A549 (cell line): ENCODE measurements at regions not wholly inside any gene's neighbourhood (a gene's known extent, or its start where the extent isn't known, plus 50 kb on each side); places are given as distances from the start of the nearest gene placed in this dataset.

Experiments used
- ATAC-seq, 2 experiments: fragments of 200-7000 bp in 1 of 2; fragments of >200 bp in 1 of 2; cut with Nextera tagmentation in 1 of 2; cut with Tn5 transposase in 1 of 2; 3 replicates each; pipeline versions ENCODE4 v1.8.0 to v1.9.1; 2018 to 2020; ENCODE audit warnings: mild to moderate bottlenecking in 1 of 2, moderate library complexity in 1 of 2
- CTCF ChIA-PET: fragments of 300-600 bp; sonication (Branson Sonifier 250); formaldehyde crosslinking; extraction: SDS; loops from one replicate; lab custom pipeline; 2021; ENCODE audit warnings: antibody characterized with exemption, inconsistent platforms; lab: Yijun Ruan, JAX
- POLR2A ChIA-PET: fragments of 350-600 bp; formaldehyde crosslinking; extraction: SDS; loops from one replicate; lab custom pipeline; 2021; ENCODE audit warnings: antibody characterized with exemption, inconsistent platforms; lab: Yijun Ruan, JAX
- DNase-seq, 2 experiments: peaks; one replicate each; pipeline versions ENCODE4 v3.0.0 to v3.0.0-alpha.2; 2011 to 2016; ENCODE audit warnings: low read depth in 1 of 2, low spot score in 1 of 2
- FAIRE-seq: peaks from 2 replicates; lab custom pipeline; 2011; peaks lifted over from hg19 to GRCh38; lab: Jason Lieb, UNC
- H3K27ac ChIP-seq, 2 experiments: fragments of >200 bp; sonication (Bioruptor Twin); formaldehyde crosslinking; 3 replicates each; pipeline ENCODE4 v1.5.1; 2016 to 2017
- H3K4me1 ChIP-seq: fragments of >200 bp; sonication (Bioruptor Twin); formaldehyde crosslinking; 3 replicates; pipeline ENCODE4 v1.6.1; 2016
- H3K4me2 ChIP-seq: fragments of >200 bp; sonication (Bioruptor Twin); formaldehyde crosslinking; 3 replicates; pipeline ENCODE4 v1.6.1; 2016
- H3K4me3 ChIP-seq: fragments of >200 bp; sonication (Bioruptor Twin); formaldehyde crosslinking; 3 replicates; pipeline ENCODE4 v1.5.1; 2016
- H3K9me3 ChIP-seq: fragments of >200 bp; sonication (Bioruptor Twin); formaldehyde crosslinking; 3 replicates; pipeline ENCODE4 v1.6.1; 2016
- CBX2 ChIP-seq: fragments of 200-600 bp; sonication (generic); IDR thresholded peaks from 2 replicates; pipeline ENCODE4 v1.6.1; 2016; ENCODE audit warnings: low read depth, mild to moderate bottlenecking, borderline replicate concordance
- CHD2 ChIP-seq: fragments of 150-350 bp; IDR thresholded peaks from 2 replicates; pipeline ENCODE4 v1.6.1; 2014; ENCODE audit warnings: low read length; ENCODE audit not compliant: partially characterized antibody
- CHD4 ChIP-seq: fragments of 200-600 bp; sonication (generic); IDR thresholded peaks from 2 replicates; pipeline ENCODE4 v1.6.1; 2016; ENCODE audit warnings: antibody characterized with exemption, mild to moderate bottlenecking, borderline replicate concordance
- CTCF ChIP-seq: fragments of >200 bp; sonication (Bioruptor Twin); formaldehyde crosslinking; IDR thresholded peaks from 3 replicates; pipeline ENCODE4 v1.5.1; 2016
- EHF ChIP-seq: fragments of 250-450 bp; sonication (Bioruptor Pico); IDR thresholded peaks from 2 replicates; pipeline ENCODE4 v1.5.0; 2020; ENCODE audit warnings: mild to moderate bottlenecking
- GATA3 ChIP-seq: IDR thresholded peaks from 2 replicates; pipeline ENCODE4 v1.6.1; 2012; ENCODE audit warnings: borderline replicate concordance
- HES2 ChIP-seq: fragments of >200 bp; sonication (Bioruptor Twin); formaldehyde crosslinking; IDR thresholded peaks from 2 replicates; pipeline ENCODE4 v1.6.1; 2016
- HEYL ChIP-seq: fragments of 250-450 bp; sonication (Bioruptor Pico); IDR thresholded peaks from 2 replicates; pipeline ENCODE4 v1.8.0; 2021; ENCODE audit warnings: mild to moderate bottlenecking, moderate library complexity
- HOXA7 ChIP-seq: fragments of 250-450 bp; sonication (Bioruptor Pico); IDR thresholded peaks from 2 replicates; pipeline ENCODE4 v1.5.0; 2020; ENCODE audit warnings: mild to moderate bottlenecking, moderate library complexity
- HOXB5 ChIP-seq: fragments of 250-450 bp; sonication (Bioruptor Pico); IDR thresholded peaks from 2 replicates; pipeline ENCODE4 v1.5.0; 2020; ENCODE audit warnings: mild to moderate bottlenecking, moderate library complexity
- MAFK ChIP-seq: fragments of 450-650 bp; IDR thresholded peaks from 2 replicates; pipeline ENCODE4 v1.6.1; 2014; ENCODE audit not compliant: partially characterized antibody
- MAZ ChIP-seq: fragments of 150-350 bp; IDR thresholded peaks from 2 replicates; pipeline ENCODE4 v1.6.1; 2014; ENCODE audit warnings: antibody characterized with exemption, low read depth, low read length, borderline replicate concordance
- MYC ChIP-seq: IDR thresholded peaks from 2 replicates; pipeline ENCODE4 v1.6.1; 2012; ENCODE audit warnings: mild to moderate bottlenecking, inconsistent platforms, low read length, improper control_type of control experiment, borderline replicate concordance
- NR3C1 ChIP-seq: fragments of >200 bp; sonication (Bioruptor Twin); formaldehyde crosslinking; IDR thresholded peaks from 3 replicates; pipeline ENCODE4 v1.6.1; 2017
- RAD21 ChIP-seq, 2 experiments: fragments of >200 bp in 1 of 2; sonication (Bioruptor Twin) in 1 of 2; formaldehyde crosslinking in 1 of 2; IDR thresholded peaks in 1 of 2; conservative IDR thresholded peaks in 1 of 2; 2 replicates in 1 of 2; 3 replicates in 1 of 2; pipeline ENCODE4 v1.6.1; 2012 to 2018; ENCODE audit warnings: inconsistent platforms in 1 of 2
- RFX5 ChIP-seq: fragments of 450-650 bp; IDR thresholded peaks from 2 replicates; pipeline ENCODE4 v1.7.1; 2014; ENCODE audit warnings: antibody characterized with exemption, mild to moderate bottlenecking, moderate library complexity
- SMC3 ChIP-seq: fragments of >200 bp; sonication (Bioruptor Twin); formaldehyde crosslinking; IDR thresholded peaks from 3 replicates; pipeline ENCODE4 v1.6.1; 2018; ENCODE audit warnings: inconsistent platforms
- WGBS: methylation state at CpG from one replicate; pipeline ENCODE4 v1.1.6; 2017; ENCODE audit errors: missing lambda C conversion rate; 5-methylcytosine and 5-hydroxymethylcytosine counted together
- TF ChIP-seq, protein P1 (sequence below): fragments of 200-600 bp; sonication (generic); IDR thresholded peaks from 2 replicates; pipeline ENCODE4 v1.6.1; 2016; ENCODE audit warnings: antibody characterized with exemption, mild to moderate bottlenecking, moderate library complexity
- TF ChIP-seq, protein P2 (sequence below): fragments of 450-650 bp; IDR thresholded peaks from 2 replicates; pipeline ENCODE4 v1.6.1; 2014; ENCODE audit warnings: antibody characterized with exemption
- TF ChIP-seq, protein P3 (sequence below): IDR thresholded peaks from 2 replicates; pipeline ENCODE4 v1.6.1; 2012

DNA sequence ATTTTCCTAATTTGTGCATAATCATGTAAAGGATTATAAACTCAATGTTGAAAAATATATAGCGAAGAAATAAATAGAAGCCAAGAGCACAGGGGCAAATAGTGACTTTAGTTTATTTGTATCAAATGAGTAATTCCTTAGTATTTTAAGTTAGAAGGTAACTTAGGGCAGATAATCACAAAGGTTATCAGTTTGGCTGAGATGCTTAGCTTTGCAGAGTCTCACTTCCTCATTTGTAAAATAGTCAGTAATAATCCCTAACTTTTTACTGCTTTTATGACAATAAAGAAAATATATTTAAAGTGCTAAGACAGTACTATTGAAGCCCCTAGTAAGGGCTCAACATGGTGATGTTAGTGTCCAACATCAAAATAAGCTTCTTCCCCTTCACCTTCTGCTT is 297.4 kb upstream of the TUSC1 start:
- CTCF ChIA-PET, result no interaction called here
- peak; percentile 32 for FAIRE-seq
- 28% methylated on average over 1 of the region's 1 CpG for WGBS

GRCh38 chr9:25964239-25964638 is 286.0 kb upstream of the TUSC1 start:
- DNase-seq, result peak; percentile 8 to 82

More for the DNA sequence above, 297.4 kb upstream of the TUSC1 start:
- ATAC-seq (no peak), DNase-seq (no peak)
- Histone ChIP-seq H3K9me3 (peaks cover 3% of the 10 kb centered on the region; the same call in 1 of the 3 replicates), H3K4me3 (no peak overlapping the region), H3K4me1 (no peaks in the 10 kb centered on the region), H3K27ac (no peak overlapping the region), H3K4me2 (no peak overlapping the region)
- POLR2A ChIA-PET, result no interaction called here
- TF ChIP-seq, protein P1, sequence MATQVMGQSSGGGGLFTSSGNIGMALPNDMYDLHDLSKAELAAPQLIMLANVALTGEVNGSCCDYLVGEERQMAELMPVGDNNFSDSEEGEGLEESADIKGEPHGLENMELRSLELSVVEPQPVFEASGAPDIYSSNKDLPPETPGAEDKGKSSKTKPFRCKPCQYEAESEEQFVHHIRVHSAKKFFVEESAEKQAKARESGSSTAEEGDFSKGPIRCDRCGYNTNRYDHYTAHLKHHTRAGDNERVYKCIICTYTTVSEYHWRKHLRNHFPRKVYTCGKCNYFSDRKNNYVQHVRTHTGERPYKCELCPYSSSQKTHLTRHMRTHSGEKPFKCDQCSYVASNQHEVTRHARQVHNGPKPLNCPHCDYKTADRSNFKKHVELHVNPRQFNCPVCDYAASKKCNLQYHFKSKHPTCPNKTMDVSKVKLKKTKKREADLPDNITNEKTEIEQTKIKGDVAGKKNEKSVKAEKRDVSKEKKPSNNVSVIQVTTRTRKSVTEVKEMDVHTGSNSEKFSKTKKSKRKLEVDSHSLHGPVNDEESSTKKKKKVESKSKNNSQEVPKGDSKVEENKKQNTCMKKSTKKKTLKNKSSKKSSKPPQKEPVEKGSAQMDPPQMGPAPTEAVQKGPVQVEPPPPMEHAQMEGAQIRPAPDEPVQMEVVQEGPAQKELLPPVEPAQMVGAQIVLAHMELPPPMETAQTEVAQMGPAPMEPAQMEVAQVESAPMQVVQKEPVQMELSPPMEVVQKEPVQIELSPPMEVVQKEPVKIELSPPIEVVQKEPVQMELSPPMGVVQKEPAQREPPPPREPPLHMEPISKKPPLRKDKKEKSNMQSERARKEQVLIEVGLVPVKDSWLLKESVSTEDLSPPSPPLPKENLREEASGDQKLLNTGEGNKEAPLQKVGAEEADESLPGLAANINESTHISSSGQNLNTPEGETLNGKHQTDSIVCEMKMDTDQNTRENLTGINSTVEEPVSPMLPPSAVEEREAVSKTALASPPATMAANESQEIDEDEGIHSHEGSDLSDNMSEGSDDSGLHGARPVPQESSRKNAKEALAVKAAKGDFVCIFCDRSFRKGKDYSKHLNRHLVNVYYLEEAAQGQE, result no peak
- TF ChIP-seq CBX2, result no peak
- TF ChIP-seq EHF (CRISPR knock-in tag), result no peak
- TF ChIP-seq, protein P2, sequence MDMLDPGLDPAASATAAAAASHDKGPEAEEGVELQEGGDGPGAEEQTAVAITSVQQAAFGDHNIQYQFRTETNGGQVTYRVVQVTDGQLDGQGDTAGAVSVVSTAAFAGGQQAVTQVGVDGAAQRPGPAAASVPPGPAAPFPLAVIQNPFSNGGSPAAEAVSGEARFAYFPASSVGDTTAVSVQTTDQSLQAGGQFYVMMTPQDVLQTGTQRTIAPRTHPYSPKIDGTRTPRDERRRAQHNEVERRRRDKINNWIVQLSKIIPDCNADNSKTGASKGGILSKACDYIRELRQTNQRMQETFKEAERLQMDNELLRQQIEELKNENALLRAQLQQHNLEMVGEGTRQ, result no peak
- no peak for TF ChIP-seq MAFK
- no peak for TF ChIP-seq CTCF
- no peak for TF ChIP-seq HOXA7 (CRISPR knock-in tag)
- TF ChIP-seq HOXB5 (CRISPR knock-in tag), result no peak
- no peak for TF ChIP-seq CHD4
- TF ChIP-seq RAD21 (conservative IDR thresholded peaks at IDR 0.05 in 1 of 2, IDR thresholded peaks at IDR 0.05 in 1 of 2), result no peak
- no peak for TF ChIP-seq HEYL (CRISPR knock-in tag)
- no peak for TF ChIP-seq RFX5
- no peak for TF ChIP-seq MYC
- TF ChIP-seq CHD2, result no peak
- no peak for TF ChIP-seq HES2
- TF ChIP-seq GATA3, result no peak

More at GRCh38 chr9:25964239-25964638, 286.0 kb upstream of the TUSC1 start:
- no peak overlapping the region for H3K4me3 ChIP-seq
- H3K4me1 ChIP-seq, result no peaks in the 10 kb centered on the region
- 8% methylated on average over 3 of the region's 3 CpGs for WGBS
- peak overlapping the region; percentile 36 to 75; a peak in 4 of 6 replicates for H3K27ac ChIP-seq
- peaks cover 8% of the 10 kb centered on the region; the same call in 1 of the 3 replicates for H3K9me3 ChIP-seq
- ATAC-seq (peak; percentile 78 to 91; a peak in 5 of 6 replicates), FAIRE-seq (peak; percentile 28)
- no peak overlapping the region for H3K4me2 ChIP-seq
- ChIA-PET CTCF (interaction anchor here (0.8 to 2.4 kb wide), 10 partner anchors 15 to 648 kb away, joined by 3 to 24 read pairs (median 3); no protein-coding TSS in a partner anchor), POLR2A (no interaction called here)
- TF ChIP-seq RAD21 (conservative IDR thresholded peaks at IDR 0.05 in 1 of 2, IDR thresholded peaks at IDR 0.05 in 1 of 2), result peak; percentile 77 to 89
- TF ChIP-seq SMC3, result peak; percentile 77
- TF ChIP-seq, protein P3, sequence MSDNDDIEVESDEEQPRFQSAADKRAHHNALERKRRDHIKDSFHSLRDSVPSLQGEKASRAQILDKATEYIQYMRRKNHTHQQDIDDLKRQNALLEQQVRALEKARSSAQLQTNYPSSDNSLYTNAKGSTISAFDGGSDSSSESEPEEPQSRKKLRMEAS, result peak; percentile 94
- TF ChIP-seq MYC, result peak; percentile 87; the same call in 1 of the 2 replicates
- TF ChIP-seq NR3C1, result no peak
- TF ChIP-seq EHF (CRISPR knock-in tag), result no peak
- no peak for TF ChIP-seq MAZ
- TF ChIP-seq CTCF, result peak; percentile 54
- TF ChIP-seq, all 56 proteins: peak for 5
